ENCODE measurements at regions not wholly inside any gene's neighbourhood (a gene's known extent, or its start where the extent isn't known, plus 50 kb on each side); places are given as distances from the start of the nearest gene placed in this dataset.

DNA sequence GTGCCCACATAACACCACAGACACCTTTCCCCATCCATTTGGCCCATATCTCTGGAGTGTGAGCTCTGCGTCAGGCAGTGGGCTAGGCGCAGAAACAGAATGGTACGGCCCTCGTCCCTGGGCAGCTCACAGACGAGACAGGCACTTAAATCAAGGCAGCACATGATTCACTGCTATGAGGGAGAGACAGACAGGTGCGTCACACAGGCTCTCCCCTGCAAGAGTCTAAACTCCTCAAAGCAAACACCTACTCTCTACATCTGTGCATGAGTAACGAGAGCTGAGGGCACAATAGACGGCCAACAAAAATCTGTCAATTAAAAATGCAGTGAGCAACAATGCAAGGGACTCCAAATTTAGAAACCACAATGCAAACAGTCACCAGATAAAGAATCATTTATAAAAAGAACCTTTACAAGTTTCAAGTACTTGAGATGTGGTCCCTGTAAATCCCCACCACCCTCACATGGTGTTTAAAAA lies 348.9 kb downstream of the UQCRFS1 start (continued):
- TF ChIP-seq, protein P1, sequence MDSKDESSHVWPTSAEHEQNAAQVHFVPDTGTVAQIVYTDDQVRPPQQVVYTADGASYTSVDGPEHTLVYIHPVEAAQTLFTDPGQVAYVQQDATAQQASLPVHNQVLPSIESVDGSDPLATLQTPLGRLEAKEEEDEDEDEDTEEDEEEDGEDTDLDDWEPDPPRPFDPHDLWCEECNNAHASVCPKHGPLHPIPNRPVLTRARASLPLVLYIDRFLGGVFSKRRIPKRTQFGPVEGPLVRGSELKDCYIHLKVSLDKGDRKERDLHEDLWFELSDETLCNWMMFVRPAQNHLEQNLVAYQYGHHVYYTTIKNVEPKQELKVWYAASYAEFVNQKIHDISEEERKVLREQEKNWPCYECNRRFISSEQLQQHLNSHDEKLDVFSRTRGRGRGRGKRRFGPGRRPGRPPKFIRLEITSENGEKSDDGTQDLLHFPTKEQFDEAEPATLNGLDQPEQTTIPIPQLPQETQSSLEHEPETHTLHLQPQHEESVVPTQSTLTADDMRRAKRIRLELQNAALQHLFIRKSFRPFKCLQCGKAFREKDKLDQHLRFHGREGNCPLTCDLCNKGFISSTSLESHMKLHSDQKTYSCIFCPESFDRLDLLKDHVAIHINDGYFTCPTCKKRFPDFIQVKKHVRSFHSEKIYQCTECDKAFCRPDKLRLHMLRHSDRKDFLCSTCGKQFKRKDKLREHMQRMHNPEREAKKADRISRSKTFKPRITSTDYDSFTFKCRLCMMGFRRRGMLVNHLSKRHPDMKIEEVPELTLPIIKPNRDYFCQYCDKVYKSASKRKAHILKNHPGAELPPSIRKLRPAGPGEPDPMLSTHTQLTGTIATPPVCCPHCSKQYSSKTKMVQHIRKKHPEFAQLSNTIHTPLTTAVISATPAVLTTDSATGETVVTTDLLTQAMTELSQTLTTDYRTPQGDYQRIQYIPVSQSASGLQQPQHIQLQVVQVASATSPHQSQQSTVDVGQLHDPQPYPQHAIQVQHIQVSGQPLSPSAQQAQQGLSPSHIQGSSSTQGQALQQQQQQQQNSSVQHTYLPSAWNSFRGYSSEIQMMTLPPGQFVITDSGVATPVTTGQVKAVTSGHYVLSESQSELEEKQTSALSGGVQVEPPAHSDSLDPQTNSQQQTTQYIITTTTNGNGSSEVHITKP (tag by site-specific recombination; IDR thresholded peaks at IDR 0.05) = peak; percentile 98
- TF ChIP-seq, protein P2, sequence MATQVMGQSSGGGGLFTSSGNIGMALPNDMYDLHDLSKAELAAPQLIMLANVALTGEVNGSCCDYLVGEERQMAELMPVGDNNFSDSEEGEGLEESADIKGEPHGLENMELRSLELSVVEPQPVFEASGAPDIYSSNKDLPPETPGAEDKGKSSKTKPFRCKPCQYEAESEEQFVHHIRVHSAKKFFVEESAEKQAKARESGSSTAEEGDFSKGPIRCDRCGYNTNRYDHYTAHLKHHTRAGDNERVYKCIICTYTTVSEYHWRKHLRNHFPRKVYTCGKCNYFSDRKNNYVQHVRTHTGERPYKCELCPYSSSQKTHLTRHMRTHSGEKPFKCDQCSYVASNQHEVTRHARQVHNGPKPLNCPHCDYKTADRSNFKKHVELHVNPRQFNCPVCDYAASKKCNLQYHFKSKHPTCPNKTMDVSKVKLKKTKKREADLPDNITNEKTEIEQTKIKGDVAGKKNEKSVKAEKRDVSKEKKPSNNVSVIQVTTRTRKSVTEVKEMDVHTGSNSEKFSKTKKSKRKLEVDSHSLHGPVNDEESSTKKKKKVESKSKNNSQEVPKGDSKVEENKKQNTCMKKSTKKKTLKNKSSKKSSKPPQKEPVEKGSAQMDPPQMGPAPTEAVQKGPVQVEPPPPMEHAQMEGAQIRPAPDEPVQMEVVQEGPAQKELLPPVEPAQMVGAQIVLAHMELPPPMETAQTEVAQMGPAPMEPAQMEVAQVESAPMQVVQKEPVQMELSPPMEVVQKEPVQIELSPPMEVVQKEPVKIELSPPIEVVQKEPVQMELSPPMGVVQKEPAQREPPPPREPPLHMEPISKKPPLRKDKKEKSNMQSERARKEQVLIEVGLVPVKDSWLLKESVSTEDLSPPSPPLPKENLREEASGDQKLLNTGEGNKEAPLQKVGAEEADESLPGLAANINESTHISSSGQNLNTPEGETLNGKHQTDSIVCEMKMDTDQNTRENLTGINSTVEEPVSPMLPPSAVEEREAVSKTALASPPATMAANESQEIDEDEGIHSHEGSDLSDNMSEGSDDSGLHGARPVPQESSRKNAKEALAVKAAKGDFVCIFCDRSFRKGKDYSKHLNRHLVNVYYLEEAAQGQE (tag by site-specific recombination; IDR thresholded peaks at IDR 0.05) = no peak
- peak; percentile 9; the same call in 1 of the 2 replicates for TF ChIP-seq ZBTB48 (tag by site-specific recombination; IDR thresholded peaks at IDR 0.05)
- TF ChIP-seq, protein P3, sequence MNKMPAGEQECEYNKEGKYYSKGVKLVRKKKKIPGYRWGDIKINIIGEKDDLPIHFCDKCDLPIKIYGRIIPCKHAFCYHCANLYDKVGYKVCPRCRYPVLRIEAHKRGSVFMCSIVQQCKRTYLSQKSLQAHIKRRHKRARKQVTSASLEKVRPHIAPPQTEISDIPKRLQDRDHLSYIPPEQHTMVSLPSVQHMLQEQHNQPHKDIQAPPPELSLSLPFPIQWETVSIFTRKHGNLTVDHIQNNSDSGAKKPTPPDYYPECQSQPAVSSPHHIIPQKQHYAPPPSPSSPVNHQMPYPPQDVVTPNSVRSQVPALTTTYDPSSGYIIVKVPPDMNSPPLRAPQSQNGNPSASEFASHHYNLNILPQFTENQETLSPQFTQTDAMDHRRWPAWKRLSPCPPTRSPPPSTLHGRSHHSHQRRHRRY (tag by site-specific recombination; IDR thresholded peaks at IDR 0.05) = no peak
- no peak for TF ChIP-seq BCL11B (tag by site-specific recombination; IDR thresholded peaks at IDR 0.05; ENCODE audit: low read depth)
- TF ChIP-seq, protein P4, sequence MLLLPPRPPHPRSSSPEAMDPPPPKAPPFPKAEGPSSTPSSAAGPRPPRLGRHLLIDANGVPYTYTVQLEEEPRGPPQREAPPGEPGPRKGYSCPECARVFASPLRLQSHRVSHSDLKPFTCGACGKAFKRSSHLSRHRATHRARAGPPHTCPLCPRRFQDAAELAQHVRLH (tag by site-specific recombination; IDR thresholded peaks at IDR 0.05) = no peak
- TF ChIP-seq ZNF157 (tag by site-specific recombination; IDR thresholded peaks at IDR 0.05) = no peak
- no peak for TF ChIP-seq ZNF677 (tag by site-specific recombination; IDR thresholded peaks at IDR 0.05)
- TF ChIP-seq ZFP37 (tag by site-specific recombination; IDR thresholded peaks at IDR 0.05) = peak; percentile 10; the same call in 1 of the 2 replicates
- TF ChIP-seq ZNF175 (tag by site-specific recombination; IDR thresholded peaks at IDR 0.05) = no peak
- no peak for TF ChIP-seq KLF9 (tag by site-specific recombination; IDR thresholded peaks at IDR 0.05; ENCODE audit: low read depth)
- TF ChIP-seq, protein P5, sequence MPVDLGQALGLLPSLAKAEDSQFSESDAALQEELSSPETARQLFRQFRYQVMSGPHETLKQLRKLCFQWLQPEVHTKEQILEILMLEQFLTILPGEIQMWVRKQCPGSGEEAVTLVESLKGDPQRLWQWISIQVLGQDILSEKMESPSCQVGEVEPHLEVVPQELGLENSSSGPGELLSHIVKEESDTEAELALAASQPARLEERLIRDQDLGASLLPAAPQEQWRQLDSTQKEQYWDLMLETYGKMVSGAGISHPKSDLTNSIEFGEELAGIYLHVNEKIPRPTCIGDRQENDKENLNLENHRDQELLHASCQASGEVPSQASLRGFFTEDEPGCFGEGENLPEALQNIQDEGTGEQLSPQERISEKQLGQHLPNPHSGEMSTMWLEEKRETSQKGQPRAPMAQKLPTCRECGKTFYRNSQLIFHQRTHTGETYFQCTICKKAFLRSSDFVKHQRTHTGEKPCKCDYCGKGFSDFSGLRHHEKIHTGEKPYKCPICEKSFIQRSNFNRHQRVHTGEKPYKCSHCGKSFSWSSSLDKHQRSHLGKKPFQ (tag by site-specific recombination; IDR thresholded peaks at IDR 0.05) = no peak
- TF ChIP-seq, protein P6, sequence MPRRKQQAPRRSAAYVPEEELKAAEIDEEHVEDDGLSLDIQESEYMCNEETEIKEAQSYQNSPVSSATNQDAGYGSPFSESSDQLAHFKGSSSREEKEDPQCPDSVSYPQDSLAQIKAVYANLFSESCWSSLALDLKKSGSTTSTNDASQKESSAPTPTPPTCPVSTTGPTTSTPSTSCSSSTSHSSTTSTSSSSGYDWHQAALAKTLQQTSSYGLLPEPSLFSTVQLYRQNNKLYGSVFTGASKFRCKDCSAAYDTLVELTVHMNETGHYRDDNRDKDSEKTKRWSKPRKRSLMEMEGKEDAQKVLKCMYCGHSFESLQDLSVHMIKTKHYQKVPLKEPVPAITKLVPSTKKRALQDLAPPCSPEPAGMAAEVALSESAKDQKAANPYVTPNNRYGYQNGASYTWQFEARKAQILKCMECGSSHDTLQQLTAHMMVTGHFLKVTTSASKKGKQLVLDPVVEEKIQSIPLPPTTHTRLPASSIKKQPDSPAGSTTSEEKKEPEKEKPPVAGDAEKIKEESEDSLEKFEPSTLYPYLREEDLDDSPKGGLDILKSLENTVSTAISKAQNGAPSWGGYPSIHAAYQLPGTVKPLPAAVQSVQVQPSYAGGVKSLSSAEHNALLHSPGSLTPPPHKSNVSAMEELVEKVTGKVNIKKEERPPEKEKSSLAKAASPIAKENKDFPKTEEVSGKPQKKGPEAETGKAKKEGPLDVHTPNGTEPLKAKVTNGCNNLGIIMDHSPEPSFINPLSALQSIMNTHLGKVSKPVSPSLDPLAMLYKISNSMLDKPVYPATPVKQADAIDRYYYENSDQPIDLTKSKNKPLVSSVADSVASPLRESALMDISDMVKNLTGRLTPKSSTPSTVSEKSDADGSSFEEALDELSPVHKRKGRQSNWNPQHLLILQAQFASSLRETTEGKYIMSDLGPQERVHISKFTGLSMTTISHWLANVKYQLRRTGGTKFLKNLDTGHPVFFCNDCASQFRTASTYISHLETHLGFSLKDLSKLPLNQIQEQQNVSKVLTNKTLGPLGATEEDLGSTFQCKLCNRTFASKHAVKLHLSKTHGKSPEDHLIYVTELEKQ (tag by site-specific recombination; IDR thresholded peaks at IDR 0.05; ENCODE audit: borderline replicate concordance) = peak; percentile 97
- TF ChIP-seq ZNF391 (tag by site-specific recombination; IDR thresholded peaks at IDR 0.05; ENCODE audit: borderline replicate concordance, low read depth) = peak; percentile 29; the same call in 1 of the 2 replicates
- no peak for TF ChIP-seq ZNF837 (tag by site-specific recombination; IDR thresholded peaks at IDR 0.05)
- TF ChIP-seq SETDB1 (IDR thresholded peaks at IDR 0.05; ENCODE audit: insufficient read length, low read length) = no peak
- TF ChIP-seq, protein P7, sequence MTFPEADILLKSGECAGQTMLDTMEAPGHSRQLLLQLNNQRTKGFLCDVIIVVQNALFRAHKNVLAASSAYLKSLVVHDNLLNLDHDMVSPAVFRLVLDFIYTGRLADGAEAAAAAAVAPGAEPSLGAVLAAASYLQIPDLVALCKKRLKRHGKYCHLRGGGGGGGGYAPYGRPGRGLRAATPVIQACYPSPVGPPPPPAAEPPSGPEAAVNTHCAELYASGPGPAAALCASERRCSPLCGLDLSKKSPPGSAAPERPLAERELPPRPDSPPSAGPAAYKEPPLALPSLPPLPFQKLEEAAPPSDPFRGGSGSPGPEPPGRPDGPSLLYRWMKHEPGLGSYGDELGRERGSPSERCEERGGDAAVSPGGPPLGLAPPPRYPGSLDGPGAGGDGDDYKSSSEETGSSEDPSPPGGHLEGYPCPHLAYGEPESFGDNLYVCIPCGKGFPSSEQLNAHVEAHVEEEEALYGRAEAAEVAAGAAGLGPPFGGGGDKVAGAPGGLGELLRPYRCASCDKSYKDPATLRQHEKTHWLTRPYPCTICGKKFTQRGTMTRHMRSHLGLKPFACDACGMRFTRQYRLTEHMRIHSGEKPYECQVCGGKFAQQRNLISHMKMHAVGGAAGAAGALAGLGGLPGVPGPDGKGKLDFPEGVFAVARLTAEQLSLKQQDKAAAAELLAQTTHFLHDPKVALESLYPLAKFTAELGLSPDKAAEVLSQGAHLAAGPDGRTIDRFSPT (tag by site-specific recombination; IDR thresholded peaks at IDR 0.05) = peak; percentile 38; the same call in 1 of the 2 replicates
- peak; percentile 99 for TF ChIP-seq ZNF335 (tag by site-specific recombination; conservative IDR thresholded peaks at IDR 0.05)
- TF ChIP-seq, protein P8, sequence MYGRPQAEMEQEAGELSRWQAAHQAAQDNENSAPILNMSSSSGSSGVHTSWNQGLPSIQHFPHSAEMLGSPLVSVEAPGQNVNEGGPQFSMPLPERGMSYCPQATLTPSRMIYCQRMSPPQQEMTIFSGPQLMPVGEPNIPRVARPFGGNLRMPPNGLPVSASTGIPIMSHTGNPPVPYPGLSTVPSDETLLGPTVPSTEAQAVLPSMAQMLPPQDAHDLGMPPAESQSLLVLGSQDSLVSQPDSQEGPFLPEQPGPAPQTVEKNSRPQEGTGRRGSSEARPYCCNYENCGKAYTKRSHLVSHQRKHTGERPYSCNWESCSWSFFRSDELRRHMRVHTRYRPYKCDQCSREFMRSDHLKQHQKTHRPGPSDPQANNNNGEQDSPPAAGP (tag by site-specific recombination; IDR thresholded peaks at IDR 0.05) = peak; percentile 97
- TF ChIP-seq, protein P9, sequence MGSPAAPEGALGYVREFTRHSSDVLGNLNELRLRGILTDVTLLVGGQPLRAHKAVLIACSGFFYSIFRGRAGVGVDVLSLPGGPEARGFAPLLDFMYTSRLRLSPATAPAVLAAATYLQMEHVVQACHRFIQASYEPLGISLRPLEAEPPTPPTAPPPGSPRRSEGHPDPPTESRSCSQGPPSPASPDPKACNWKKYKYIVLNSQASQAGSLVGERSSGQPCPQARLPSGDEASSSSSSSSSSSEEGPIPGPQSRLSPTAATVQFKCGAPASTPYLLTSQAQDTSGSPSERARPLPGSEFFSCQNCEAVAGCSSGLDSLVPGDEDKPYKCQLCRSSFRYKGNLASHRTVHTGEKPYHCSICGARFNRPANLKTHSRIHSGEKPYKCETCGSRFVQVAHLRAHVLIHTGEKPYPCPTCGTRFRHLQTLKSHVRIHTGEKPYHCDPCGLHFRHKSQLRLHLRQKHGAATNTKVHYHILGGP (tag by site-specific recombination; IDR thresholded peaks at IDR 0.05) = no peak
